ENCODE measurements at regions not wholly inside any gene's neighbourhood (a gene's known extent, or its start where the extent isn't known, plus 50 kb on each side); places are given as distances from the start of the nearest gene placed in this dataset.

DNA sequence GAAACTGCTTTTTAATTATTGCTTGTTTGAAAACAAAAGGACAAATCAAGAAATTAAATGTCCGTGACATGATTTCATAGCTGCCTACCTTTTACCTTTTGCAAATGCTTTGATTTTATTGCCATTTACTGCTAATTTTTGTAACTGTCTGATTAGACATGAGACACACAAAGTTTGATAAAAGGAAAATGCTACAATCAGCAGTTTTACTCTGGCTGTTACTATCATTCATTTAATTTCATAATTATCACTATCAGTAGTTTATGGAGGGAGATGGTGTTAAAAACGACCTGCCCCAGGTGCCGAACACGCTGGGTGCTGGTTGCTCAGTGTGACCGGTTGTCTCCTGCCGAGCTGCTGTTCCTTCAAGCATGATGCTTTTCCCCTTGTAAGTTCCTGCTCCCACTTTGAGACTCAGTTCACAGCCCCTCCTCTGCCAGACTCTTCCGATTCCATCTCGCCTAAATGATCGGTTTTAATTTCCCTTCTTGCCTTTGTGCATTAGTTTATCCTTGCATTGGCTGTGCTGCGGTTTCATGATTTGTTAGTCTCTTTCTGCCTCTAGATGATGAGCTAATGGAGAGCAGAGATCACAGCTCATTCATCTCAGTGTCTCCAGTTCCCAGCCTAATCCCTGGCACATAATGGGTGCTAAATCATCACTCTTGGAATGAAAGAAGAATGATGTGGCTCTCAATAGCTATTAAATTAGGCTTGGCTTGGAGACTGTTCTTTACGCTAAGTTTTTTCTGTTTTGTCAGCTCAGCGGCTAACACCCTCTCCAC, 110.6 kb downstream of the PFKFB3 start:
- no peak for DNase-seq (ENCODE audit: extremely low read depth, low read depth)
- TF ChIP-seq, protein P1, sequence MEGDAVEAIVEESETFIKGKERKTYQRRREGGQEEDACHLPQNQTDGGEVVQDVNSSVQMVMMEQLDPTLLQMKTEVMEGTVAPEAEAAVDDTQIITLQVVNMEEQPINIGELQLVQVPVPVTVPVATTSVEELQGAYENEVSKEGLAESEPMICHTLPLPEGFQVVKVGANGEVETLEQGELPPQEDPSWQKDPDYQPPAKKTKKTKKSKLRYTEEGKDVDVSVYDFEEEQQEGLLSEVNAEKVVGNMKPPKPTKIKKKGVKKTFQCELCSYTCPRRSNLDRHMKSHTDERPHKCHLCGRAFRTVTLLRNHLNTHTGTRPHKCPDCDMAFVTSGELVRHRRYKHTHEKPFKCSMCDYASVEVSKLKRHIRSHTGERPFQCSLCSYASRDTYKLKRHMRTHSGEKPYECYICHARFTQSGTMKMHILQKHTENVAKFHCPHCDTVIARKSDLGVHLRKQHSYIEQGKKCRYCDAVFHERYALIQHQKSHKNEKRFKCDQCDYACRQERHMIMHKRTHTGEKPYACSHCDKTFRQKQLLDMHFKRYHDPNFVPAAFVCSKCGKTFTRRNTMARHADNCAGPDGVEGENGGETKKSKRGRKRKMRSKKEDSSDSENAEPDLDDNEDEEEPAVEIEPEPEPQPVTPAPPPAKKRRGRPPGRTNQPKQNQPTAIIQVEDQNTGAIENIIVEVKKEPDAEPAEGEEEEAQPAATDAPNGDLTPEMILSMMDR (IDR thresholded peaks at IDR 0.05; ENCODE audit: low read depth, low read length, missing control alignments) = no peak
- no peak overlapping the region for H3K4me3 ChIP-seq (replicated peaks; ENCODE audit: low read depth, low read length)

DNA sequence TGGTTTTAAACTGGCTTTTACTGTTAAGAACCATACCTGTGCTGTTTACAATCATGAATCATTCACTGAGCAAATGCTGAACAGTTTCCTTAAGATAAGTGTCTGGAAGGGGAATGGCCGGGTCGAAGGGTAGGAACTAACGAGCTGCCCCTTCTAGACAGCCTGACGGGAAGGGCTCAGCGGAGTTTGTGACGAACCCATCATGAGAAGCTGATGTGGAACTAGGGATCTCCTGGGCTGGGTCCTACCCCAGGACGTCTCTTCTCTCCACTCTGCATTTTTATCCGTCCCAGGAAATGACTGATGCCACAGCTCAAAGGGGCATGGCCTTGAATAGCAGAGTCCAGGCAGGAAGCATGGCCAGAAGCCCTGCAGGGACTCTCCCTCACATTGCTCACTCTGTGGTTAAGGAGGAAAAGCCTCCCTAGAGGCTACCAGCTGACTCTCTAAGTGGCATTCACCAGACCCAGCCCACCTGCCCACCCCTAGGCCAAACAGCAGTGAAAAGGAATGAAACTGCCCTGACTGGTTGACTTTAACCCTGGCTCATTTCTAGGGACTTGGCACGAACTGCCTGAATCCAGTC, 112.0 kb downstream of the PFKFB3 start:
- H3K4me3 ChIP-seq (replicated peaks; ENCODE audit: low read depth, low read length) = no peak overlapping the region
- TF ChIP-seq, protein P1 (IDR thresholded peaks at IDR 0.05; ENCODE audit: low read depth, low read length, missing control alignments) = no peak
- no peak for DNase-seq (ENCODE audit: extremely low read depth, low read depth)

DNA sequence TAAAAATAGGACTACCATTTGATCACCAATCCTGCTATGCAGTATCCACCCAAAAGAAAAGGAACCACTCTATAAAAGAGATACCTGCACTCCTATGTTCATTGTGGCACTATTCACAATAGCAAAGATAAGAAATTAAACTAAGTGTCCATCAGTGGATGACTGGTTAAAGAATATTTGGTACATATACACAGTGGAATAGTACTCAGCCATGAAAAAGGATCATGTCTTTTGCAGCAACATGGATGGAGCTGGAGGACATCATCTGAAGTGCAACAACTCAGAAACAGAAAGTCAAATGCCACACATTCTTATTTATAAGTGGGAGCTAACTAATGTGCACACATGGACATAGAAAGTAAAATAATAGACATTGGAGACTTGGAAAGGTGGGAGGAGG, 116.4 kb downstream of the PFKFB3 start:
- H3K4me3 ChIP-seq (replicated peaks; ENCODE audit: low read depth, low read length) = no peak overlapping the region
- TF ChIP-seq, protein P1 (IDR thresholded peaks at IDR 0.05; ENCODE audit: low read depth, low read length, missing control alignments) = no peak
- DNase-seq (ENCODE audit: extremely low read depth, low read depth) = no peak

DNA sequence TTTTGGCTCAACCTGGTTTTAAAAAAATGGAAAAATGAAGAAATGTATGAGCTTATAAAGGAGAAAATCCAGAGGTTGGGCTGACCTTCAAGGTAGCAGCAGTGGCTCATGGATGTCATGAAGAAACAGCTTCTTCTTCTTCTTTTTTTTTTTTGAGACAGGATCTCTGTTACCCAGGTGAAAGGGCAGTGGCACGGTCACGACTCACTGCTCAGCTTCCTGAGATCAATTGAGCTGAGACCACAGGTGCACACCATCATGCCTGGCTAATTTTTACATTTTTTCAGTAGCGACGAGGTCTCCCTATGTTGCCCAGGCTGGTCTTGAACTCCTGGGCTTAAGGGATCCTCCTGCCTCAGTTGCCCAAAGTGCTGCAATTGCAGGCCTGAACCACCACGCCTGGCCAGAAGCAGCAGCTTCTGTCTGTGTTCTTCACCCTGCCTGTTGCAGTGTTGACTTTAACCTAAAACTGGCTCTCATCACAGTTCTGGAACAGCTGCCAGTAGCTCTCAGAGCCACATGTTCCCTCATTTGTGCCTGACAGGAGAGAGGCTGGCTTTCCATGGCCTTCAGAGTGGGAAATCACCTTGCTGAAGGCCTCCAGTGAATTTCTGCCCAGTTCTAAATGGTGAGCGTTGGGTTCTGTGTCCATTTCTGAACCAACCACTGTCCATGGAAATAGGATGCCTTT, 117.7 kb downstream of the PFKFB3 start:
- no peak overlapping the region for H3K4me3 ChIP-seq (replicated peaks; ENCODE audit: low read depth, low read length)
- TF ChIP-seq, protein P1 (IDR thresholded peaks at IDR 0.05; ENCODE audit: low read depth, low read length, missing control alignments) = no peak
- DNase-seq (ENCODE audit: extremely low read depth, low read depth) = no peak

DNA sequence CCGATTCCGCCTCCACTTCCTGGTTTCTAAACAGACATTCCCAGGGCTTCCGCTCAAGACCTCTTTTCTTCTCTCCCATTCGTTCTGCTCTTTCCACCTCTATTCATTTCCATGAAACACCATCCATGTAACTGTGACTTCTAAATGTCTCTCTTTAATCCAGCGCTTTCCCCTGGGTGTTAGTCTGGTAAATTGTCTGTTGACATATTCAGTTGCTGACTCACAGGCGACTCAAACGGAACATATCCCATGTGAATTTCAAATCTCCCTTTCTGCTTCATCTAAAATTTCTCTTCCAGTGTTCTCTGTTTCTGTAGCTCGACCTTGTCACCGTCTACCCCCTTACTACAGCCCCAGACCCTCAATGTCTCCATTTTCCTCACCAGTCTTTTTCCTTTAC, 119.1 kb downstream of the PFKFB3 start:
- H3K4me3 ChIP-seq (replicated peaks; ENCODE audit: low read depth, low read length) = no peak overlapping the region
- TF ChIP-seq, protein P1 (IDR thresholded peaks at IDR 0.05; ENCODE audit: low read depth, low read length, missing control alignments) = no peak
- no peak for DNase-seq (ENCODE audit: extremely low read depth, low read depth)

DNA sequence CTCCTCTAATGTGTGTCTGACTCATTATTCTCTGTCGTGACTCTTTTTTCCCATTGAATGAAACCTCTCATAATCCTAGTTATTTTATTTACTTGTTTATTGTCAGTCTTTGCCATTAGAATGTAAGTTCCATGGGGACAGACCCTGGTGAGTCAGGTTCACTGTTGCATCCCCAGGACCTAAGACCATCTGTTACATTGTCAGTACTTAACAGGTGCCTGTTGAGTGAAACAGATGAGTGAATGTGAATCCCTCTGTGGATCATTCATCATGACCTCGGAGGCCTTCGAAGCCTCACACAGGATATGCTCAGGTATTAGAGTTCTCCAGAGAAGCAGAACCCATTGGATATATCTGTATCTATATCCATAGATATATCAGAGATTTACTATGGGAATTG, 120.1 kb downstream of the PFKFB3 start:
- DNase-seq (ENCODE audit: extremely low read depth, low read depth) = no peak
- TF ChIP-seq, protein P1 (IDR thresholded peaks at IDR 0.05; ENCODE audit: low read depth, low read length, missing control alignments) = no peak
- no peak overlapping the region for H3K4me3 ChIP-seq (replicated peaks; ENCODE audit: low read depth, low read length)
